ENCODE measurements at regions not wholly inside any gene's neighbourhood (a gene's known extent, or its start where the extent isn't known, plus 50 kb on each side); places are given as distances from the start of the nearest gene placed in this dataset.

DNA sequence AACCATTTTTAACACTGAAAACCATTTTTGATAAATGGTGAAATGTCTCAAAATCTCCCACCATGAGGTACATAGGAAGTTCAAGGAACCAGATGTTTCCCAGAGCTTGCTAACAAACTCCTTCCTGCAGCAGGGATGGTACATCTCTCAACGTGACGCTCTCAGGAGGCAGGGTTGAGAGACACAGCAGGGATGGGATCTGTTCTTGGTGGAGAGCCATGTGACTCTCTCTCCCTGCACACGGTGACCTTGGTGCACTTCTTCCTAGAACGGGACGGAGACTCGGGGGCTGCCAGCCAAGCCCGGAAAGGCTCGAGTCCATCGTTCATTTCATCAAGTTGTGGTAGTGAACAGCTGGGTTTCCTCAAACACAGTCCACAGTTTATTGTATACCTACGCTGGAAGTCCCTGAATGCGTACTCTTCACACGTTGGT, 94.2 kb downstream of the FAM50B start:
- Histone ChIP-seq H3K79me2 (ENCODE audit: control insufficient read depth, insufficient read depth, low read length) (no peaks in the 10 kb centered on the region), H3K9me3 (ENCODE audit: control extremely low read depth in 1 of 3, control insufficient read depth in 2 of 3, insufficient read depth in 1 of 3, low read length in 2 of 3) (no peaks in the 10 kb centered on the region), H3K27me3 (replicated peaks in 1 of 4; ENCODE audit: control extremely low read depth in 1 of 4, control insufficient read depth in 3 of 4, insufficient read depth in 4 of 4, low read length in 3 of 4) (peaks cover 0 to 9% (median 0%) of the 10 kb centered on the region in 4 experiments), H3K4me3 (ENCODE audit: control extremely low read depth in 1 of 5, extremely low read depth in 1 of 5, insufficient read depth in 1 of 5, low read depth in 2 of 5, low read length in 4 of 5) (no peak overlapping the region), H4K20me1 (ENCODE audit: control insufficient read depth, insufficient read depth, low read length, poor library complexity, severe bottlenecking) (no peaks in the 10 kb centered on the region), H3K4me1 (ENCODE audit: control insufficient read depth in 2 of 2, insufficient read depth in 2 of 2, low read length in 2 of 2) (no peaks in the 10 kb centered on the region), H3K4me2 (replicated peaks; ENCODE audit: low read depth, low read length, poor library complexity, severe bottlenecking) (no peak overlapping the region), H3K9ac (ENCODE audit: low read length) (no peak overlapping the region), H3K27ac (ENCODE audit: low read length in 2 of 2) (no peak overlapping the region), H3K36me3 (replicated peaks in 1 of 2; ENCODE audit: control extremely low read depth in 1 of 2, control insufficient read depth in 1 of 2, extremely low read depth in 1 of 2, insufficient read depth in 2 of 2, low read length in 1 of 2) (no peaks in the 10 kb centered on the region), H2AFZ (ENCODE audit: insufficient read depth, low read depth, low read length, poor library complexity, severe bottlenecking) (no peak overlapping the region)
- WGBS (ENCODE audit: insufficient coverage) = 3% methylated on average over 9 of the region's 12 CpGs
- no peaks in the 10 kb centered on the region for H3K4me1 Mint-ChIP-seq
- CTCF ChIA-PET = interaction anchor here (0.6 kb wide), 1 partner anchor 8 kb away, joined by 3 read pairs; no protein-coding TSS in a partner anchor
- H3K4me3 Mint-ChIP-seq = no peak overlapping the region
- H3K9me3 Mint-ChIP-seq (ENCODE audit: insufficient read depth) = no peaks in the 10 kb centered on the region
- TF ChIP-seq, protein P1, sequence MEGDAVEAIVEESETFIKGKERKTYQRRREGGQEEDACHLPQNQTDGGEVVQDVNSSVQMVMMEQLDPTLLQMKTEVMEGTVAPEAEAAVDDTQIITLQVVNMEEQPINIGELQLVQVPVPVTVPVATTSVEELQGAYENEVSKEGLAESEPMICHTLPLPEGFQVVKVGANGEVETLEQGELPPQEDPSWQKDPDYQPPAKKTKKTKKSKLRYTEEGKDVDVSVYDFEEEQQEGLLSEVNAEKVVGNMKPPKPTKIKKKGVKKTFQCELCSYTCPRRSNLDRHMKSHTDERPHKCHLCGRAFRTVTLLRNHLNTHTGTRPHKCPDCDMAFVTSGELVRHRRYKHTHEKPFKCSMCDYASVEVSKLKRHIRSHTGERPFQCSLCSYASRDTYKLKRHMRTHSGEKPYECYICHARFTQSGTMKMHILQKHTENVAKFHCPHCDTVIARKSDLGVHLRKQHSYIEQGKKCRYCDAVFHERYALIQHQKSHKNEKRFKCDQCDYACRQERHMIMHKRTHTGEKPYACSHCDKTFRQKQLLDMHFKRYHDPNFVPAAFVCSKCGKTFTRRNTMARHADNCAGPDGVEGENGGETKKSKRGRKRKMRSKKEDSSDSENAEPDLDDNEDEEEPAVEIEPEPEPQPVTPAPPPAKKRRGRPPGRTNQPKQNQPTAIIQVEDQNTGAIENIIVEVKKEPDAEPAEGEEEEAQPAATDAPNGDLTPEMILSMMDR (IDR thresholded peaks at IDR 0.05) = no peak
- TF ChIP-seq EZH2 (IDR thresholded peaks at IDR 0.05; ENCODE audit: borderline replicate concordance, insufficient read depth, low read depth, low read length, poor library complexity, severe bottlenecking) = no peak
- no peak overlapping the region for H3K27ac Mint-ChIP-seq
- POLR2A ChIA-PET = no interaction called here
- no peak for DNase-seq
- intact Hi-C loops (cut with micrococcal nuclease) = no loop called here
- H3K27me3 Mint-ChIP-seq = peaks cover 41% of the 10 kb centered on the region
- ATAC-seq (ENCODE audit: low read depth) = no peak

DNA sequence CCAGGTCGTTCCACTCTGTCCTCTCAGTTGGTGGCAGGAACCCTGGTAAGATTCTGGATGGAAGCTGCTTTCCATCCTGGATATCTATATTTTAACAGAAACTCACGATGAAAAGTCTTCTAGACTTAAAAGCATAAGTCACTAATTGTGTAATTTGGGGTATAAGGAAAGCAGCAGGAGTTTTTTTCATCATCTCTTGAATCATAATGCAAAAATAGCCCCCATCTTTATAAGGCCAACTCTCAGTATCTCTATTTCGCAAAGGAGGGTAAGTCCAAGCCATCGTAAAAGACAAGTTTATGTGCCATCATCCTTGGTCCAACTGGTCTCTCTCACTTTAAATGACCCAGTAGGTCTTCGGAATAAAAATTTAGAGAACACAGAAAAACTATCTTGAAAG, 95.1 kb downstream of the FAM50B start:
- intact Hi-C loops (cut with micrococcal nuclease) = no loop called here
- no peaks in the 10 kb centered on the region for H3K4me1 ChIP-seq (ENCODE audit: control insufficient read depth in 2 of 2, insufficient read depth in 2 of 2, low read length in 2 of 2)
- no peak overlapping the region for H3K4me3 Mint-ChIP-seq
- H3K27ac Mint-ChIP-seq = no peak overlapping the region
- CTCF ChIA-PET = interaction anchor here (0.6 kb wide), 1 partner anchor 9 kb away, joined by 3 read pairs; no protein-coding TSS in a partner anchor
- ATAC-seq (ENCODE audit: low read depth) (no peak), DNase-seq (no peak)
- H3K36me3 ChIP-seq (replicated peaks in 1 of 2; ENCODE audit: control extremely low read depth in 1 of 2, control insufficient read depth in 1 of 2, extremely low read depth in 1 of 2, insufficient read depth in 2 of 2, low read length in 1 of 2) = no peaks in the 10 kb centered on the region
- no peak overlapping the region for H3K27ac ChIP-seq (ENCODE audit: low read length in 2 of 2)
- WGBS (ENCODE audit: insufficient coverage) = no CpG with 5 or more reads among the region's 5 CpGs
- no peaks in the 10 kb centered on the region for H3K9me3 ChIP-seq (ENCODE audit: control extremely low read depth in 1 of 3, control insufficient read depth in 2 of 3, insufficient read depth in 1 of 3, low read length in 2 of 3)
- H3K9me3 Mint-ChIP-seq (ENCODE audit: insufficient read depth) = no peaks in the 10 kb centered on the region
- no peaks in the 10 kb centered on the region for H3K4me1 Mint-ChIP-seq
- POLR2A ChIA-PET = no interaction called here
- H2AFZ ChIP-seq (ENCODE audit: insufficient read depth, low read depth, low read length, poor library complexity, severe bottlenecking) = no peak overlapping the region
- H3K9ac ChIP-seq (ENCODE audit: low read length) = no peak overlapping the region
- peaks cover 38% of the 10 kb centered on the region for H3K27me3 Mint-ChIP-seq
- peaks cover 0 to 9% (median 0%) of the 10 kb centered on the region in 4 experiments for H3K27me3 ChIP-seq (replicated peaks in 1 of 4; ENCODE audit: control extremely low read depth in 1 of 4, control insufficient read depth in 3 of 4, insufficient read depth in 4 of 4, low read length in 3 of 4)
- H3K4me3 ChIP-seq (ENCODE audit: control extremely low read depth in 1 of 5, extremely low read depth in 1 of 5, insufficient read depth in 1 of 5, low read depth in 2 of 5, low read length in 4 of 5) = no peak overlapping the region
- no peaks in the 10 kb centered on the region for H3K79me2 ChIP-seq (ENCODE audit: control insufficient read depth, insufficient read depth, low read length)
- no peaks in the 10 kb centered on the region for H4K20me1 ChIP-seq (ENCODE audit: control insufficient read depth, insufficient read depth, low read length, poor library complexity, severe bottlenecking)
- TF ChIP-seq, protein P1 (IDR thresholded peaks at IDR 0.05) = no peak
- TF ChIP-seq EZH2 (IDR thresholded peaks at IDR 0.05; ENCODE audit: borderline replicate concordance, insufficient read depth, low read depth, low read length, poor library complexity, severe bottlenecking) = no peak
- no peak overlapping the region for H3K4me2 ChIP-seq (replicated peaks; ENCODE audit: low read depth, low read length, poor library complexity, severe bottlenecking)

Data from B cell (primary cell).